ENCODE measurements at regions not wholly inside any gene's neighbourhood (a gene's known extent, or its start where the extent isn't known, plus 50 kb on each side); places are given as distances from the start of the nearest gene placed in this dataset.
A peak's percentile ranks its signal among the peaks of the same experiment; 100 is the strongest.

DNA sequence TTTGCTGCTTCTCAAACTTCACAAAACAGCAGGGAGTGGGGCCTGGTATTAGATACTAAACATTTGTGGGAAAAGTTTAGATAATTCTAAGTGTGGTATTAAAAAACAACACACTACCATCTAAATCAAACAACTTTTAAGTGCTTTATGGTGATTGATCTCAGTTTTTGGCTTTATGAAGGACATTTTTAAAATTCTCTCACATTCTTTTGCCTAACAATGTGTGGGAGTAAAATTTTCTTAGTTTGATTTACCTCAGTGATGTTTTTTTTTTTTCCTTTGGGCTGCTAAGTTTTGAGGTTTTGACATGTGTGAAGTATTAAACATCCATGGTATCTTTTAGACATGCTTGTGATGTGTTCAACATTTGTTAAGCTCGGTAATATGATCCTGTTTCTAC is 116.2 kb downstream of the DISP1 start:
- ATAC-seq, result peak; percentile 40; the same call in 2 of the 3 replicates
- TF ChIP-seq ISL1 (CRISPR knock-in tag; IDR thresholded peaks at IDR 0.05), result peak; percentile 78
- no peak for TF ChIP-seq ZFP3 (CRISPR knock-in tag; IDR thresholded peaks at IDR 0.05)
- no peak for TF ChIP-seq ZNF70 (CRISPR knock-in tag; IDR thresholded peaks at IDR 0.05)
- TF ChIP-seq BACH2 (CRISPR knock-in tag; IDR thresholded peaks at IDR 0.05; ENCODE audit: borderline replicate concordance), result no peak
- TF ChIP-seq POU6F1 (CRISPR knock-in tag; IDR thresholded peaks at IDR 0.05; ENCODE audit: borderline replicate concordance, low read depth), result no peak
- no peak for TF ChIP-seq TOX (CRISPR knock-in tag; IDR thresholded peaks at IDR 0.05; ENCODE audit: borderline replicate concordance)

DNA sequence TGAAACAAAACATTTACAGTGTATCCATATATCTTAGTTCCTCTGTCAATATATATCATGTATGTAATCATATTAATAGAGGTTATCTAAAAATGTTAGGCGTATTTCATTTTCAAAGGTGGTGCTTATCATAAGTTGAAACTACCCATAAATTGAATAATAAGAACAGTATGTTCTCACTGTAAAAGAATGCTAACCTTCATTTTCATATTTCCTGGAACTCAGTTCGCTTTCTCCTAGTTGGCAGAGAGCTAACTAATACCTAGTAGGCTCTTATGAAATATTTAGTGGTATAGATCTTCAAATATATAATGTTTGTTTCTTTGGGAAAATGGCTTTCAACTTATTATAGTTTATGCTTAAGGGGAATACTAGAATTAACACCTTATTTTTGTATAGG is 118.4 kb downstream of the DISP1 start:
- ATAC-seq, result no peak
- TF ChIP-seq BACH2 (CRISPR knock-in tag; IDR thresholded peaks at IDR 0.05; ENCODE audit: borderline replicate concordance) (no peak), ISL1 (CRISPR knock-in tag; IDR thresholded peaks at IDR 0.05) (peak; percentile 53), TOX (CRISPR knock-in tag; IDR thresholded peaks at IDR 0.05; ENCODE audit: borderline replicate concordance) (no peak), ZNF70 (CRISPR knock-in tag; IDR thresholded peaks at IDR 0.05) (no peak), PPARA (CRISPR knock-in tag; IDR thresholded peaks at IDR 0.05; ENCODE audit: borderline replicate concordance) (no peak), CSDC2 (CRISPR knock-in tag; IDR thresholded peaks at IDR 0.05) (no peak)

DNA sequence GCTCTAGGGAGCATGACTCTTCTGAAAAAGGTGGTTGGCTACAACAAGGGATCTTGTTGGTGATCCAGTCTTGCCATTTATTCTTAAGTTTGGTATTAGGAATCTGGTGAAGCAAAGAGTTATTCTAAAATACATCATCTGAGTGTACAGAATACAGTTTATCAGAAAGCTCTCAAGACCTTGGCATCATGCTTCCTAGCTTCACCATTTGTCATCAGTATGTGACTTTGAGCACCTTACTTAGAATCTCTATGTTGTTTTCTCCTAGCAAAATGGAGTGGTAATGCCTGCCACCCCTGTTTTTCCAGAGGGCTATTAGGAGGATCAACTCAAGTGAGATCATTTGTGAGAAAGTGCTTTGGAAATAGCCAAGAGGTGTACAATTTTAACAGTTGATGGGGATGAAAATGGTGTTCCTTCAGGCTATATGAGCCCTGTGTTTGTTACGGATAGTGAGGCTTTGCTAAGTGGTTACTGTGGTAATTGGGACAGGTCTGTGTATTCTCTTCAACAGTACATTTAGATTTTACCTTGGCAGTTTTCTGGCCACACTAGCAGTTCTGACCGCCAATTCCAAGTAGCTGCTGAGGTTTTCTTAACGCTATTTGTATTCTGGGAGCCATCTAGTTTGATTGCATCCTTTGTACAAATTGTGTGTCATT is 120.5 kb downstream of the DISP1 start:
- TF ChIP-seq RARB (CRISPR knock-in tag; IDR thresholded peaks at IDR 0.05) (no peak), SNAI2 (CRISPR knock-in tag; IDR thresholded peaks at IDR 0.05) (no peak), ESRRG (CRISPR knock-in tag; IDR thresholded peaks at IDR 0.05) (no peak), ZNF565 (CRISPR knock-in tag; conservative IDR thresholded peaks at IDR 0.05; ENCODE audit: low read depth) (no peak)
- TF ChIP-seq, protein P1, sequence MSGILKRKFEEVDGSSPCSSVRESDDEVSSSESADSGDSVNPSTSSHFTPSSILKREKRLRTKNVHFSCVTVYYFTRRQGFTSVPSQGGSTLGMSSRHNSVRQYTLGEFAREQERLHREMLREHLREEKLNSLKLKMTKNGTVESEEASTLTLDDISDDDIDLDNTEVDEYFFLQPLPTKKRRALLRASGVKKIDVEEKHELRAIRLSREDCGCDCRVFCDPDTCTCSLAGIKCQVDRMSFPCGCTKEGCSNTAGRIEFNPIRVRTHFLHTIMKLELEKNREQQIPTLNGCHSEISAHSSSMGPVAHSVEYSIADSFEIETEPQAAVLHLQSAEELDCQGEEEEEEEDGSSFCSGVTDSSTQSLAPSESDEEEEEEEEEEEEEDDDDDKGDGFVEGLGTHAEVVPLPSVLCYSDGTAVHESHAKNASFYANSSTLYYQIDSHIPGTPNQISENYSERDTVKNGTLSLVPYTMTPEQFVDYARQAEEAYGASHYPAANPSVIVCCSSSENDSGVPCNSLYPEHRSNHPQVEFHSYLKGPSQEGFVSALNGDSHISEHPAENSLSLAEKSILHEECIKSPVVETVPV (CRISPR knock-in tag; IDR thresholded peaks at IDR 0.05), result no peak
- ATAC-seq, result no peak

DNA sequence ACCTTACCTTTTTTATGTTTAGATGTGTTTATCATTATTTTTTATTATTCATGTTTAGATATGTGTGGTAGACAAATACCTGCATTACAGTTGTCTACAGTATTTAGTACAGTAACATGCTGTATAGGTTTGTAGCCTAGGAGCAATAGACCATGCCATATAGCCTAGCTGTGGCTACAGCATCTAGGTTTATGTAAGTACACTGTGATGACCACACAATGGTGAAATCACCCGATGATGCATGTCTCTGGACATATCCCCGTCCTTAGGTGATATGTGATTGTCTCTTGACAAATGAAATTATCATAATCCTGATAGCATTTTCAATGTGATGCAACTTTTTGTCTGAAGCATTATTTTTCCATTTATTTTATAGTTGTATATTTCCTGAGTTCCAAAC is 121.2 kb downstream of the DISP1 start:
- TF ChIP-seq POU6F1 (CRISPR knock-in tag; IDR thresholded peaks at IDR 0.05; ENCODE audit: borderline replicate concordance, low read depth), result no peak
- TF ChIP-seq, protein P2, sequence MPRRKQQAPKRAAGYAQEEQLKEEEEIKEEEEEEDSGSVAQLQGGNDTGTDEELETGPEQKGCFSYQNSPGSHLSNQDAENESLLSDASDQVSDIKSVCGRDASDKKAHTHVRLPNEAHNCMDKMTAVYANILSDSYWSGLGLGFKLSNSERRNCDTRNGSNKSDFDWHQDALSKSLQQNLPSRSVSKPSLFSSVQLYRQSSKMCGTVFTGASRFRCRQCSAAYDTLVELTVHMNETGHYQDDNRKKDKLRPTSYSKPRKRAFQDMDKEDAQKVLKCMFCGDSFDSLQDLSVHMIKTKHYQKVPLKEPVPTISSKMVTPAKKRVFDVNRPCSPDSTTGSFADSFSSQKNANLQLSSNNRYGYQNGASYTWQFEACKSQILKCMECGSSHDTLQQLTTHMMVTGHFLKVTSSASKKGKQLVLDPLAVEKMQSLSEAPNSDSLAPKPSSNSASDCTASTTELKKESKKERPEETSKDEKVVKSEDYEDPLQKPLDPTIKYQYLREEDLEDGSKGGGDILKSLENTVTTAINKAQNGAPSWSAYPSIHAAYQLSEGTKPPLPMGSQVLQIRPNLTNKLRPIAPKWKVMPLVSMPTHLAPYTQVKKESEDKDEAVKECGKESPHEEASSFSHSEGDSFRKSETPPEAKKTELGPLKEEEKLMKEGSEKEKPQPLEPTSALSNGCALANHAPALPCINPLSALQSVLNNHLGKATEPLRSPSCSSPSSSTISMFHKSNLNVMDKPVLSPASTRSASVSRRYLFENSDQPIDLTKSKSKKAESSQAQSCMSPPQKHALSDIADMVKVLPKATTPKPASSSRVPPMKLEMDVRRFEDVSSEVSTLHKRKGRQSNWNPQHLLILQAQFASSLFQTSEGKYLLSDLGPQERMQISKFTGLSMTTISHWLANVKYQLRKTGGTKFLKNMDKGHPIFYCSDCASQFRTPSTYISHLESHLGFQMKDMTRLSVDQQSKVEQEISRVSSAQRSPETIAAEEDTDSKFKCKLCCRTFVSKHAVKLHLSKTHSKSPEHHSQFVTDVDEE (CRISPR knock-in tag; IDR thresholded peaks at IDR 0.05), result no peak
- TF ChIP-seq ZC3H10 (CRISPR knock-in tag; IDR thresholded peaks at IDR 0.05), result no peak
- TF ChIP-seq ARNTL (CRISPR knock-in tag; IDR thresholded peaks at IDR 0.05; ENCODE audit: borderline replicate concordance, low read depth), result no peak
- TF ChIP-seq CREB5 (CRISPR knock-in tag; IDR thresholded peaks at IDR 0.05; ENCODE audit: low read depth), result no peak
- no peak for TF ChIP-seq PPARA (CRISPR knock-in tag; IDR thresholded peaks at IDR 0.05; ENCODE audit: borderline replicate concordance)
- TF ChIP-seq ISL1 (CRISPR knock-in tag; IDR thresholded peaks at IDR 0.05), result no peak
- TF ChIP-seq SNAI2 (CRISPR knock-in tag; IDR thresholded peaks at IDR 0.05), result no peak
- TF ChIP-seq PATZ1 (CRISPR knock-in tag; IDR thresholded peaks at IDR 0.05; ENCODE audit: borderline replicate concordance), result no peak
- TF ChIP-seq ZFP3 (CRISPR knock-in tag; IDR thresholded peaks at IDR 0.05), result no peak
- TF ChIP-seq ZNF70 (CRISPR knock-in tag; IDR thresholded peaks at IDR 0.05), result no peak
- ATAC-seq, result no peak
